C4-2B (cell line): ENCODE measurements at regions not wholly inside any gene's neighbourhood (a gene's known extent, or its start where the extent isn't known, plus 50 kb on each side); places are given as distances from the start of the nearest gene placed in this dataset.

Experiments used
- H3K27ac ChIP-seq: fragments of 450-650 bp; 2 replicates; pipeline ENCODE4 v1.5.1; 2017
- ZFX ChIP-seq: fragments of 450-650 bp; IDR thresholded peaks from 2 replicates; pipeline ENCODE4 v1.6.1; 2017
- TF ChIP-seq, protein P1 (sequence below): fragments of 450-650 bp; conservative IDR thresholded peaks from 2 replicates; pipeline ENCODE4 v1.5.1; 2017; ENCODE audit warnings: mild to moderate bottlenecking

DNA sequence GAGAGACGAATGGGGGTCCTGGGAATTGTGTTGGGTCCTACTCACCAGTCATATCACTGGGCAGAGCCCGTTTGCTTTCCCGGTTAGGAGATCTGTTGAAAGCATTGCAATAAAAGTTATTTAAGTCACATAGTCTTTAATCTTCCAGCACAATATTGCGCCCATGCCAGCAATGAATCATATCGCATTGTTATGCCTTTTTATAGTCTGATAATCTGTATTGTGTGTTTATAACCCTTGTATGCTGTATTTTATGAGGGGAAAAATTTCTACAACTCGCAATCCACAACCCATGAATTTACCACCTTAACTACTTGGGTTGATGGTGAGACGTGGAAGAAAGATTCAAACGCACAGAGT, 211.9 kb upstream of the SMIM21 start:
- no peak overlapping the region for H3K27ac ChIP-seq
- no peak for TF ChIP-seq ZFX
- TF ChIP-seq, protein P1, sequence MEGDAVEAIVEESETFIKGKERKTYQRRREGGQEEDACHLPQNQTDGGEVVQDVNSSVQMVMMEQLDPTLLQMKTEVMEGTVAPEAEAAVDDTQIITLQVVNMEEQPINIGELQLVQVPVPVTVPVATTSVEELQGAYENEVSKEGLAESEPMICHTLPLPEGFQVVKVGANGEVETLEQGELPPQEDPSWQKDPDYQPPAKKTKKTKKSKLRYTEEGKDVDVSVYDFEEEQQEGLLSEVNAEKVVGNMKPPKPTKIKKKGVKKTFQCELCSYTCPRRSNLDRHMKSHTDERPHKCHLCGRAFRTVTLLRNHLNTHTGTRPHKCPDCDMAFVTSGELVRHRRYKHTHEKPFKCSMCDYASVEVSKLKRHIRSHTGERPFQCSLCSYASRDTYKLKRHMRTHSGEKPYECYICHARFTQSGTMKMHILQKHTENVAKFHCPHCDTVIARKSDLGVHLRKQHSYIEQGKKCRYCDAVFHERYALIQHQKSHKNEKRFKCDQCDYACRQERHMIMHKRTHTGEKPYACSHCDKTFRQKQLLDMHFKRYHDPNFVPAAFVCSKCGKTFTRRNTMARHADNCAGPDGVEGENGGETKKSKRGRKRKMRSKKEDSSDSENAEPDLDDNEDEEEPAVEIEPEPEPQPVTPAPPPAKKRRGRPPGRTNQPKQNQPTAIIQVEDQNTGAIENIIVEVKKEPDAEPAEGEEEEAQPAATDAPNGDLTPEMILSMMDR: no peak

DNA sequence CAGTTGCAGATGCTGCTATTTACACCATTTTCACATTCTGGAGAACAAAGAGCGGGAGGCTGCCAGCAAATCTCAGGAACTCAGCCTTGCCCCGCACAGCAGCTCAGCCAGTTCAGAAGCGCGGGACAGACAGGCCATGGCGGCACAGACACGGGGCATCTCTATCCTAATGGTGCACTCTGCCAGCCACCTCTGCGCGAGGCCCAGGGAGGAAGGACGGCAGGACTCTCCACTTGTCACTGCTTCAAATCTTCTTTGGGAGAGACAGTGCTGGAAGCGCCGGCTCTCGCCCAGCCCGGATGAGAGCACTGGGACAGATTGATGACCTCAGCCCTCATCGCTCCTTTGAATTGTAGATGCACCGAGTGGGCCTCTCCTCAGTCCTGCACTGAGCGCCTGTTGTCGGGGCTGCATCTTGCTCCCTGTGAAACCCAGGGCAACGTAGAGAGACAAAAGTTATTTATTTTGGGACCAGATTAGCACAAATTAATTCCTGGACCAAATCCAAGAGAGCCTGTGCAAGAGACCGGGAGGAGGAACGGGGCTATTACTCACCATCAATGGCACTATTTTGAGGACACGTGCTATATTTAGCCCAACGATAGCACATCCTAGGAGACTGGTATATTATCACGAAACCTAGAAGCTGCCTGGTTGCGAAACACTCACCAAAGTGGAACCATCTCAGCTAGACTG, 211.4 kb upstream of the SMIM21 start:
- TF ChIP-seq, protein P1: no peak
- TF ChIP-seq ZFX: no peak
- no peak overlapping the region for H3K27ac ChIP-seq

DNA sequence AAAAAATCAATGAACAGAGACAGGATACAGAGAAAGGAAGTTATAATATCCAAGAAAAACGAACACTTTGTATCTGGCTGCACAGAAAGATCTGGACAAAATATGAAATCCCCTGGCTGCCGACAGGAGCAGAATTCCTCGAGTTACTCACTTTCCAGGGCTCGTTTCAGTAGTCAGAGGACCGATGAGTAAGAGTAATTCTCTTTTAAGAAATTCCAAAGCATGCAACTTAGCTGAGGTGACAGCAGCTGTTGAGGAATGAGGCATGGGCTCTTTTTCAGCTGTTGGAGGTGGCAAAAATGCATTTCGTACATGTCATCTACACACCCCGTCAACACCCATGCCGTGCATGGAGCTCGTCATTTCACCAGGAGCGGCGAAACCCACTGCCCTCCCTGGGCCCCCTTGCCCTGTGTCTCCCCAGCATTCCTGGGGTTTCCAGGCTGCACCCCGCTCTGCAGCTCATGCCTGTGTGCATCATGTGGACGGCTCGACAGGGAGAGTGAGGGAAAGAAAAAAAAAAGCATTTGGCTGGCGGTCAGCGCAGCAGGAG, 210.8 kb upstream of the SMIM21 start:
- H3K27ac ChIP-seq: no peak overlapping the region
- TF ChIP-seq, protein P1: no peak
- TF ChIP-seq ZFX: no peak

DNA sequence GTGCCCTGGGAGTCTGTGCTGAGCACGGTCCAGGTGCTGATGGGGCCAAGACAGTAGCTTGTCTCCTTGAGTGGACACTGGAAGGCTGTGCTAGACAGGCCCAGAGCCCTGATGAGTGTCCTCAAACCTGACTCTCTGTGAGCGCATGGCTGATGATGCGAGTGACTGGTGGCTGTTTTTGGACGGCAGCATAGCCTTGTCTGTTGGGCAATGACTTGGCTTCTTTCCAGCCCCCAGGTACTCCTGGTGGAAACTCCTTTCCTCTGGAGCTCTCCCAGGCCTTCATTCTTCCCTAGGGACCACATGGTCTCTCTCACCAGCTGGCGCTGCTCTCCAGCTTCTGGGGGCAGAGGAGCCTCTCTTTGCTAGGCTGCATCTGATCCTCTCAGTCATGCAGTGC, 207.6 kb upstream of the SMIM21 start:
- TF ChIP-seq, protein P1: no peak
- TF ChIP-seq ZFX: no peak
- H3K27ac ChIP-seq: no peak overlapping the region

DNA sequence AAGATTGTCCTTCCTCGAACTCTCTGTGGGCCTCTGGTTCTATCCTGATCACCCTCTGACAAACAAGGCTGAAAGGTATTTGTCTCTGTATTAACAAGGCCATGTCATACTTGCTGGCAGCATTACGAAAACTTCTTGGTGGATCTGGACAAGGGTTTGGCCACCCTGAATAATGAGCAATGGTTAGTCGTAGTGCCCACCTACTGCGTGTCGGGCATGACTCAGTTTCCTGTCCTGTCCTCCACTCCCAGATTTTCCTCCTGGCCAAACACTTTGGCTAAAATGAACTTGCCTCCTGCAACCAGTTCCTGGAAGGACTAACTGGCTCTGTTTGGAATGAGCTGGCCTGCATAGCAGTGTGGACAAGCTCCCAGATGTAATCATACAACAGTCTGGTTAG, 198.5 kb upstream of the SMIM21 start:
- TF ChIP-seq, protein P1: no peak
- no peak for TF ChIP-seq ZFX
- no peak overlapping the region for H3K27ac ChIP-seq

DNA sequence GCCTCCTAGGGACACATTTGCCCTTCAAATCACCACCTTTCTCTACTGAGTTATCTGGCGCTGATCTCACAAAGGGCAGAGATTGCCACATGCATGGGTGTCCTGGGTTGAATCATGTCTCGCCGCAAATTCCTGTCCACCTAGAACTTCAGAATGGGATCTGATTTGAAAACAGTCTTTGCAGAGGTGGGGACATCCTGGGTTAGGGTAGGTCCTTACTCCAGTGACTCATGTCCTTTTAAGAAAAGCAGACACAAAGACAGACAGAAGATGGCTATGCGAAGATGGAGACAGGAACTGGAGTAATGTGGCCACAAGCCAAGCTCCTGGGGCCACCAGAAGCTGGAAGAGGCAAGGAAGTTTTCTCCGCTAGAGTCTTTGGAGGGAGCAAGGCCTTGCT, 197.4 kb upstream of the SMIM21 start:
- TF ChIP-seq, protein P1: no peak
- TF ChIP-seq ZFX: no peak
- no peak overlapping the region for H3K27ac ChIP-seq

DNA sequence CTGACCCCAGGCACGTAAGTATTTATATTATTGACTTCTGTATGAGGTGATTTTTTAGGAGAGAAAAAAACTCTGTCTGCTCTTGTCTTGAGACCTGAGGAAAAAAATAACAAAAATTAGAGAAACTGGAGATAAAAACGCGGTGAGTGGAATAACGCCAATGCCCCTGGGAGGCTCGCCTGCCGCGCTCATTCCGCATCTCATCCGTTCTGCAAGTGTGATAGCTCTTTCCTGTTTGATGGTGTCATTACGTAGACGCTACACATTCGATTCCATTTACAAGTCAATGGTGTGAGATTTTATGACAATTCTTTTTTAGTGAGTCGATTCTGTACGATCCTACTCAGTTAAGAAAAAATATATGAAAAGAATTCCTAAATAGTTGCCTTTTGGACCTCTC, 194.3 kb upstream of the SMIM21 start:
- TF ChIP-seq ZFX: no peak
- TF ChIP-seq, protein P1: no peak

More for the DNA sequence above, 194.3 kb upstream of the SMIM21 start:
- H3K27ac ChIP-seq: no peak overlapping the region
